WI38 (cell line): ENCODE measurements at regions not wholly inside any gene's neighbourhood (a gene's known extent, or its start where the extent isn't known, plus 50 kb on each side); places are given as distances from the start of the nearest gene placed in this dataset.

Experiments
- H3K4me3 ChIP-seq: 2 replicates; pipeline ENCODE4 v1.5.1; 2011; ENCODE audit warnings: low read depth, mild to moderate bottlenecking, control low read depth, low read length
- TF ChIP-seq, protein P1 (sequence below): IDR thresholded peaks from 2 replicates; pipeline ENCODE4 v1.5.1; 2012; ENCODE audit warnings: low read depth, mild to moderate bottlenecking, control low read depth, low read length

DNA sequence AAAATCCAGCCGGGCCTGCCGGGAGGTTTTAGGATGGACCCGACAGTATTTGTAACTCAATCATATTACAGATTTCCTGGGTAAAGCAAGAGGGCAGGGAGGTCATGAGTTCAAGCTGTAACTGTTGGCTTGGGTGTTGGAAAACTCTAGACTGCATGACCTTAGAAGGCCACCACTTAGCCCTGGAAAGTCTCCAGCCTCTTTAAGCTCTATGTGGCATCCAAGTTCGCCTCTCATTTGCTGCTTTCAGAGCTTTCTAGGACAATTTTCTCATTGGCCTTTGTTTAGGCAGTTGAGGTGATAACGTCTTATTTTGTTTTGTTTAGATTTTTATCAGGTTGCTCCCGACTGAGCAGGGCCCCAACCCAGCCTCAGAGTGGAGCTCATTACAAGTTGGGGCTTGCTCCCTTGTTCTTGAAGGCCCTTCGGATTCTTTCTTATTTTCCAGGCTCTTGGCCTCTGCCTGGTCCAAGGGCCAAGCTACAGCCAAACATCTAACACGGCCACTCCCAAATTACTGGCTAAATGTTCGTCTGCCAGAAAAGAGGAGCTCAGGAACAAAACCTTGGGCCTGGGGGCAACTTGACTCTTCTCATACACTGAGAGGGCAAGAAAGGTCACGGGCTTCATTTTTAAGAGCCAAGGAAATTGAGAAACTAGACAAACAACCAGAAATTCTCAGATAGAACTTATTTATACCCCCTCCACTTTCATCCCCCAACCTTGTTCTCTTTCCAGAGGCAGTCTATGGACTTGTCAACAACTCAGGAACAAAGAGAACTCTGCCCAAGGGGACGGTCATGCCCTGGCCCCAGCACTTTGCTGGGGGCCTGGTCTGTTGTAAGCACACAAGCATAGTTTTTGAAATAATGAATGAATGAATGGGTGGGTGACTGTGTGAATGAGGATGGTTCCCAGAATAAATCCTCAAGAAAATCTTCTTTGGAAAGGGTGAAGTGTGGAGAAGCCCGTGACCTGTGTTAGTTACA lies 526.9 kb downstream of the BNC2 start:
- H3K4me3 ChIP-seq: no peak overlapping the region
- TF ChIP-seq, protein P1, sequence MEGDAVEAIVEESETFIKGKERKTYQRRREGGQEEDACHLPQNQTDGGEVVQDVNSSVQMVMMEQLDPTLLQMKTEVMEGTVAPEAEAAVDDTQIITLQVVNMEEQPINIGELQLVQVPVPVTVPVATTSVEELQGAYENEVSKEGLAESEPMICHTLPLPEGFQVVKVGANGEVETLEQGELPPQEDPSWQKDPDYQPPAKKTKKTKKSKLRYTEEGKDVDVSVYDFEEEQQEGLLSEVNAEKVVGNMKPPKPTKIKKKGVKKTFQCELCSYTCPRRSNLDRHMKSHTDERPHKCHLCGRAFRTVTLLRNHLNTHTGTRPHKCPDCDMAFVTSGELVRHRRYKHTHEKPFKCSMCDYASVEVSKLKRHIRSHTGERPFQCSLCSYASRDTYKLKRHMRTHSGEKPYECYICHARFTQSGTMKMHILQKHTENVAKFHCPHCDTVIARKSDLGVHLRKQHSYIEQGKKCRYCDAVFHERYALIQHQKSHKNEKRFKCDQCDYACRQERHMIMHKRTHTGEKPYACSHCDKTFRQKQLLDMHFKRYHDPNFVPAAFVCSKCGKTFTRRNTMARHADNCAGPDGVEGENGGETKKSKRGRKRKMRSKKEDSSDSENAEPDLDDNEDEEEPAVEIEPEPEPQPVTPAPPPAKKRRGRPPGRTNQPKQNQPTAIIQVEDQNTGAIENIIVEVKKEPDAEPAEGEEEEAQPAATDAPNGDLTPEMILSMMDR: no peak

GRCh38 chr9:16344343-16344742 lies 526.1 kb downstream of the BNC2 start:
- H3K4me3 ChIP-seq: no peak overlapping the region
- TF ChIP-seq, protein P1: no peak

GRCh38 chr9:16345902-16346301 lies 524.6 kb downstream of the BNC2 start:
- TF ChIP-seq, protein P1: no peak
- no peak overlapping the region for H3K4me3 ChIP-seq

DNA sequence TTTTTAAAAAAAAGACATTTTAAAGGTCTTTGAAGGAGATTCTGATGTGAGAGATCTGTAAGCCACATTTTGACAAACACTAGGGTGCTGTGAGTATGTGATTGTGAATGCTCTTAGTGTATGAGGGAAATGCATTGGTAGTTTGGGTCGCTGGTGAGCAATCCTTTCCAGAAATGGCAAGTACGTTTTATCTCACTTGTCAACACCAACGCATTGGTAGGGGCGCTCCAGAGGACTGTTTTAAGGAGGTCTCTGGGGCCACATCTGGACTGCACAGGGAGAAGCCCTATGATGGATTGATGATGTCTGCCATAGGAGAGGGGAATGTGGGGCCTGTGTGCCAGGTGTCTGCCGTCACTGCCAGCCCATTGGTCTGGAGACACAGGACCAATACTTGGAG lies 522.6 kb downstream of the BNC2 start:
- TF ChIP-seq, protein P1: no peak
- H3K4me3 ChIP-seq: no peak overlapping the region

DNA sequence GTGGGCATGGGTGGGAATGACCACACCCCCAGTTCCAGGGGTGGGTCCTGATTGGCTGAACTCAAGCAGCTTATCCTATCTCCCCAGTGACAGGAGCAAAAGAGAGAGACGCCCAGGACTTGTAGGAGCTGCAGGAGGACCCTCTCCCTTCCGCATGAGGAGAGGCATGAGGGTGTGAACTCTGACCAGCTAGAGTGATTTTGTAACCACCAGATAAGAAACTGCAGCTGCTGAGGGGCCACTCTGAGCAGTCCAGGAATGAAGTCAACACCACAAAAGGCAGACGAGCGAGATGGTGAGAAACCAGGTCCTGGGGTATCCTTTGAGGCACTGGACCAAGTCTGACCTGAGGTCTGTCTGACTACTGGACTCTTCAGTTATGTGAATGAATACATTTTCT lies 521.9 kb downstream of the BNC2 start:
- TF ChIP-seq, protein P1: no peak
- H3K4me3 ChIP-seq: no peak overlapping the region

DNA sequence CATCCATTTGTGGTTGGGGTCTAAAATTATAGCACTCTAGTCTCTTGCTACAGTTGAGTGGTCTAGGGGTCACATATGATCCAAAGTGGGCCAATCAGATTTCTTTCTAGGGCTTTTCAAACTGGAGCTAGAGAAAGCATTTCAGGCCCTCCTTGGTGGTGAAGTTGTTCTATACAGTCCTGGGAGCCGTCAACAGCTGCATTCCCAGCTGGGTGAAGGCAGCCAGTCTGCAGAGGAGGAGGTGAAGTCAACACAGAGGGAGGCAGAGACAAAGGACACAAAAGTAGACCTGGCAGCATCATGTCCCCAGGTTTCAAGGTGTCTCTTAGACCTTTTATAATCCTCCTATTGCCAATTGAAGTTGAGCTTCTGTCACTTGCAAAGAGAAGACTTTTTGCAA lies 518.2 kb downstream of the BNC2 start:
- no peak overlapping the region for H3K4me3 ChIP-seq
- TF ChIP-seq, protein P1: no peak

- TF ChIP-seq, protein P1: no peak
- no peak overlapping the region for H3K4me3 ChIP-seq
Measured at GRCh38 chr9:16352791-16353401, 517.6 kb downstream of the BNC2 start.
